Osteoblast (primary cell): ENCODE measurements at regions not wholly inside any gene's neighbourhood (a gene's known extent, or its start where the extent isn't known, plus 50 kb on each side); places are given as distances from the start of the nearest gene placed in this dataset.

Experiments used
- DNase-seq: peaks from one replicate; pipeline ENCODE4 v3.0.0; 2011; ENCODE audit warnings: low spot score, mixed read lengths; ENCODE audit not compliant: insufficient read length; ENCODE audit errors: missing footprints
- H2AFZ ChIP-seq: 2 replicates; pipeline ENCODE4 v1.6.0; 2011; ENCODE audit warnings: mild to moderate bottlenecking, low read length
- H3K27ac ChIP-seq: 2 replicates; pipeline ENCODE4 v1.5.1; 2011; ENCODE audit warnings: mild to moderate bottlenecking, low read depth, low read length, moderate library complexity
- H3K27me3 ChIP-seq: 2 replicates; pipeline ENCODE4 v1.6.0; 2012; ENCODE audit warnings: mild to moderate bottlenecking, control low read depth, inconsistent platforms, low read length, moderate library complexity; ENCODE audit not compliant: insufficient read depth
- H3K36me3 ChIP-seq: 2 replicates; pipeline ENCODE4 v1.5.1; 2011; ENCODE audit warnings: mild to moderate bottlenecking, low read length, control low read depth, moderate library complexity; ENCODE audit not compliant: insufficient read depth
- H3K4me1 ChIP-seq: 2 replicates; pipeline ENCODE4 v1.5.1; 2011; ENCODE audit warnings: mild to moderate bottlenecking, low read length, control low read depth, moderate library complexity; ENCODE audit not compliant: insufficient read depth
- H3K4me2 ChIP-seq: 2 replicates; pipeline ENCODE4 v1.6.0; 2011; ENCODE audit warnings: mild to moderate bottlenecking, low read length; ENCODE audit not compliant: insufficient read depth
- H3K4me3 ChIP-seq: fragments of 200-600 bp; sonication (generic); 3 replicates; pipeline ENCODE4 v1.5.1; 2012; ENCODE audit warnings: mild to moderate bottlenecking, low read length, inconsistent platforms; ENCODE audit not compliant: insufficient read depth
- H3K79me2 ChIP-seq: 2 replicates; pipeline ENCODE4 v1.6.0; 2012; ENCODE audit warnings: mild to moderate bottlenecking, low read length, control low read depth, inconsistent platforms; ENCODE audit not compliant: insufficient read depth
- H3K9me3 ChIP-seq: 2 replicates; pipeline ENCODE4 v1.5.1; 2011; ENCODE audit warnings: low read depth, low read length, control low read depth
- H4K20me1 ChIP-seq: 2 replicates; pipeline ENCODE4 v1.6.0; 2012; ENCODE audit warnings: mild to moderate bottlenecking, low read length, control low read depth; ENCODE audit not compliant: insufficient read depth
- CTCF ChIP-seq: IDR thresholded peaks from 2 replicates; pipeline ENCODE4 v1.5.1; 2011; ENCODE audit warnings: mild to moderate bottlenecking, low read depth, low read length, moderate library complexity; ENCODE audit errors: extremely low read depth

GRCh38 chr17:62150471-62150870 lies 85.4 kb upstream of the MED13 start:
- TF ChIP-seq CTCF = no peak

GRCh38 chr17:62149961-62150360 lies 84.9 kb upstream of the MED13 start:
- H3K9me3 ChIP-seq = no peaks in the 10 kb centered on the region
- no peak overlapping the region for H3K27ac ChIP-seq
- DNase-seq = no peak
- no peaks in the 10 kb centered on the region for H4K20me1 ChIP-seq
- no peak overlapping the region for H2AFZ ChIP-seq
- H3K36me3 ChIP-seq = no peaks in the 10 kb centered on the region
- H3K4me2 ChIP-seq = no peak overlapping the region
- no peaks in the 10 kb centered on the region for H3K4me1 ChIP-seq
- no peaks in the 10 kb centered on the region for H3K79me2 ChIP-seq
- peaks cover 3% of the 10 kb centered on the region for H3K27me3 ChIP-seq
- no peak overlapping the region for H3K4me3 ChIP-seq
- TF ChIP-seq CTCF = no peak

More at GRCh38 chr17:62150471-62150870, 85.4 kb upstream of the MED13 start:
- Histone ChIP-seq H2AFZ (no peak overlapping the region), H4K20me1 (no peaks in the 10 kb centered on the region), H3K4me1 (no peaks in the 10 kb centered on the region), H3K79me2 (no peaks in the 10 kb centered on the region), H3K27ac (no peak overlapping the region), H3K36me3 (no peaks in the 10 kb centered on the region), H3K9me3 (no peaks in the 10 kb centered on the region), H3K4me3 (no peak overlapping the region), H3K4me2 (no peak overlapping the region), H3K27me3 (peaks cover 3% of the 10 kb centered on the region)
- no peak for DNase-seq

GRCh38 chr17:62147284-62147683 lies 82.2 kb upstream of the MED13 start:
- DNase-seq = no peak
- Histone ChIP-seq H2AFZ (no peak overlapping the region), H3K4me3 (no peak overlapping the region), H3K4me1 (no peaks in the 10 kb centered on the region), H3K9me3 (no peaks in the 10 kb centered on the region), H3K79me2 (no peaks in the 10 kb centered on the region), H3K36me3 (no peaks in the 10 kb centered on the region), H4K20me1 (no peaks in the 10 kb centered on the region), H3K27ac (no peak overlapping the region), H3K27me3 (no peaks in the 10 kb centered on the region), H3K4me2 (no peak overlapping the region)
- TF ChIP-seq CTCF = no peak

- H2AFZ ChIP-seq = no peak overlapping the region
- H3K4me1 ChIP-seq = no peaks in the 10 kb centered on the region
- no peak overlapping the region for H3K4me3 ChIP-seq
- H3K36me3 ChIP-seq = no peaks in the 10 kb centered on the region
- H3K9me3 ChIP-seq = no peaks in the 10 kb centered on the region
- H4K20me1 ChIP-seq = no peaks in the 10 kb centered on the region
- no peak overlapping the region for H3K27ac ChIP-seq
- no peak for DNase-seq
- no peak overlapping the region for H3K4me2 ChIP-seq
- H3K79me2 ChIP-seq = no peaks in the 10 kb centered on the region
- H3K27me3 ChIP-seq = peaks cover 18% of the 10 kb centered on the region
- TF ChIP-seq CTCF = no peak
Observed at GRCh38 chr17:62140836-62141235, 75.8 kb upstream of the MED13 start.
